ENCODE measurements at regions not wholly inside any gene's neighbourhood (a gene's known extent, or its start where the extent isn't known, plus 50 kb on each side); places are given as distances from the start of the nearest gene placed in this dataset.
"Not testable (repeated sequence)": the region's sequence is repeated elsewhere in the genome, so short reads cannot be mapped to it uniquely, and the experiment has no call there.

- no peaks in the 10 kb centered on the region for H3K4me1 Mint-ChIP-seq (ENCODE audit: unreplicated experiment)
- no peak overlapping the region for H3K27ac Mint-ChIP-seq (ENCODE audit: unreplicated experiment)
- no peaks in the 10 kb centered on the region for H3K27me3 Mint-ChIP-seq (ENCODE audit: unreplicated experiment)
- H3K4me3 Mint-ChIP-seq (ENCODE audit: unreplicated experiment): no peak overlapping the region
- no peak for TF ChIP-seq CTCF (IDR thresholded peaks at IDR 0.05; ENCODE audit: unreplicated experiment)
- DNase-seq (ENCODE audit: low spot score): no peak
- no peaks in the 10 kb centered on the region for H3K9me3 Mint-ChIP-seq (ENCODE audit: unreplicated experiment)
- H3K36me3 Mint-ChIP-seq (ENCODE audit: low read depth, unreplicated experiment): no peaks in the 10 kb centered on the region
Measured at GRCh38 chr6:144635051-144635450, 349.9 kb downstream of the UTRN start.

GRCh38 chr6:144636025-144636424, 350.9 kb downstream of the UTRN start:
- H3K27ac Mint-ChIP-seq (ENCODE audit: unreplicated experiment); H3K36me3 Mint-ChIP-seq (ENCODE audit: low read depth, unreplicated experiment); DNase-seq (ENCODE audit: low spot score); H3K4me3 Mint-ChIP-seq (ENCODE audit: unreplicated experiment); H3K27me3 Mint-ChIP-seq (ENCODE audit: unreplicated experiment); H3K4me1 Mint-ChIP-seq (ENCODE audit: unreplicated experiment); H3K9me3 Mint-ChIP-seq (ENCODE audit: unreplicated experiment): not testable (repeated sequence)

- Mint-ChIP-seq H3K27ac (ENCODE audit: unreplicated experiment) (no peak overlapping the region), H3K4me1 (ENCODE audit: unreplicated experiment) (no peaks in the 10 kb centered on the region), H3K4me3 (ENCODE audit: unreplicated experiment) (no peak overlapping the region), H3K9me3 (ENCODE audit: unreplicated experiment) (no peaks in the 10 kb centered on the region), H3K36me3 (ENCODE audit: low read depth, unreplicated experiment) (no peaks in the 10 kb centered on the region), H3K27me3 (ENCODE audit: unreplicated experiment) (no peaks in the 10 kb centered on the region)
- no peak for TF ChIP-seq CTCF (IDR thresholded peaks at IDR 0.05; ENCODE audit: unreplicated experiment)
- DNase-seq (ENCODE audit: low spot score): no peak
Measured at GRCh38 chr6:144637541-144637940, 352.4 kb downstream of the UTRN start.

GRCh38 chr6:144639654-144640053, 354.5 kb downstream of the UTRN start:
- Mint-ChIP-seq H3K4me3 (ENCODE audit: unreplicated experiment) (no peak overlapping the region), H3K27me3 (ENCODE audit: unreplicated experiment) (no peaks in the 10 kb centered on the region), H3K36me3 (ENCODE audit: low read depth, unreplicated experiment) (no peaks in the 10 kb centered on the region), H3K27ac (ENCODE audit: unreplicated experiment) (no peak overlapping the region), H3K9me3 (ENCODE audit: unreplicated experiment) (no peaks in the 10 kb centered on the region), H3K4me1 (ENCODE audit: unreplicated experiment) (no peaks in the 10 kb centered on the region)
- TF ChIP-seq CTCF (IDR thresholded peaks at IDR 0.05; ENCODE audit: unreplicated experiment): no peak
- no peak for DNase-seq (ENCODE audit: low spot score)

GRCh38 chr6:144641286-144641685, 356.2 kb downstream of the UTRN start:
- Mint-ChIP-seq H3K4me1 (ENCODE audit: unreplicated experiment) (no peaks in the 10 kb centered on the region), H3K27ac (ENCODE audit: unreplicated experiment) (no peak overlapping the region), H3K36me3 (ENCODE audit: low read depth, unreplicated experiment) (no peaks in the 10 kb centered on the region), H3K4me3 (ENCODE audit: unreplicated experiment) (no peak overlapping the region), H3K27me3 (ENCODE audit: unreplicated experiment) (no peaks in the 10 kb centered on the region), H3K9me3 (ENCODE audit: unreplicated experiment) (no peaks in the 10 kb centered on the region)
- no peak for DNase-seq (ENCODE audit: low spot score)
- no peak for TF ChIP-seq CTCF (IDR thresholded peaks at IDR 0.05; ENCODE audit: unreplicated experiment)

- Mint-ChIP-seq H3K9me3 (ENCODE audit: unreplicated experiment) (no peaks in the 10 kb centered on the region), H3K36me3 (ENCODE audit: low read depth, unreplicated experiment) (no peaks in the 10 kb centered on the region), H3K4me1 (ENCODE audit: unreplicated experiment) (no peaks in the 10 kb centered on the region), H3K27ac (ENCODE audit: unreplicated experiment) (no peak overlapping the region), H3K27me3 (ENCODE audit: unreplicated experiment) (no peaks in the 10 kb centered on the region), H3K4me3 (ENCODE audit: unreplicated experiment) (no peak overlapping the region)
- DNase-seq (ENCODE audit: low spot score): no peak
- TF ChIP-seq CTCF (IDR thresholded peaks at IDR 0.05; ENCODE audit: unreplicated experiment): no peak
Measured at GRCh38 chr6:144644776-144645175, 359.6 kb downstream of the UTRN start.

Data from endothelial cell (in vitro differentiated cells).